ENCODE measurements at regions not wholly inside any gene's neighbourhood (a gene's known extent, or its start where the extent isn't known, plus 50 kb on each side); places are given as distances from the start of the nearest gene placed in this dataset.

- no peak for DNase-seq
- Histone ChIP-seq H3K4me1 (ENCODE audit: insufficient read depth, low read length) (no peaks in the 10 kb centered on the region), H4K5ac (ENCODE audit: insufficient read length, low read depth, low read length) (no peak overlapping the region), H3K14ac (ENCODE audit: insufficient read depth, low read length) (no peak overlapping the region), H3K79me1 (ENCODE audit: insufficient read depth, low read depth, low read length, poor library complexity, severe bottlenecking) (no peaks in the 10 kb centered on the region), H3T11ph (ENCODE audit: low read length) (no peak overlapping the region), H3K4me2 (ENCODE audit: insufficient read depth, insufficient read length, low read length) (no peak overlapping the region), H2BK5ac (ENCODE audit: insufficient read length, low read length) (no peak overlapping the region), H3K9ac (ENCODE audit: extremely low read depth, insufficient read length, low read length) (no peak overlapping the region), H2BK12ac (ENCODE audit: insufficient read length, low read depth, low read length) (no peak overlapping the region), H4K20me1 (ENCODE audit: control insufficient read depth, insufficient read depth, insufficient read length) (no peaks in the 10 kb centered on the region), H2BK20ac (ENCODE audit: low read depth, low read length, poor library complexity, severe bottlenecking) (no peak overlapping the region), H3K27ac (ENCODE audit: insufficient read length, low read depth, low read length) (no peak overlapping the region), H3K27me3 (ENCODE audit: insufficient read depth, low read length) (no peaks in the 10 kb centered on the region), H3K56ac (ENCODE audit: insufficient read length, low read depth, low read length) (no peak overlapping the region), H3K23me2 (ENCODE audit: insufficient read length, low read depth, low read length, poor library complexity, severe bottlenecking) (no peaks in the 10 kb centered on the region), H2AFZ (ENCODE audit: low read length) (no peak overlapping the region), H3K79me2 (ENCODE audit: insufficient read depth, low read length) (no peaks in the 10 kb centered on the region), H2BK15ac (ENCODE audit: low read depth, low read length) (no peak overlapping the region), H3K18ac (ENCODE audit: insufficient read length, low read depth, low read length) (no peak overlapping the region), H2BK120ac (ENCODE audit: low read depth, low read length, poor library complexity, severe bottlenecking) (no peak overlapping the region), H3K4ac (ENCODE audit: low read depth, low read length) (no peak overlapping the region), H3K9me3 (ENCODE audit: control insufficient read depth, low read depth, low read length) (no peaks in the 10 kb centered on the region), H2AK5ac (ENCODE audit: insufficient read length, low read length) (no peak overlapping the region), H4K8ac (replicated peaks; ENCODE audit: insufficient read length, low read depth, low read length) (no peak overlapping the region), H4K91ac (ENCODE audit: insufficient read length, low read depth, low read length) (no peak overlapping the region), H3K23ac (ENCODE audit: insufficient read length, low read depth, low read length) (no peak overlapping the region)
- peaks cover 0 to 2% (median 0%) of the 10 kb centered on the region in 3 experiments; a peak in 1 of 7 replicates for H3K36me3 Mint-ChIP-seq (ENCODE audit: insufficient read depth in 1 of 3, low read depth in 3 of 3)
- no peak for TF ChIP-seq CTCF (conservative IDR thresholded peaks at IDR 0.05)
- H3K9me3 Mint-ChIP-seq = peaks cover 7 to 10% of the 10 kb centered on the region in 2 experiments; a peak in 4 of 5 replicates
- no peak overlapping the region for H3K27ac Mint-ChIP-seq
- peaks cover 9 to 15% of the 10 kb centered on the region in 2 experiments for H3K4me1 Mint-ChIP-seq
- no CpG with 5 or more reads among the region's 6 CpGs for WGBS (ENCODE audit: extremely low coverage, insufficient read length, low lambda C conversion rate)
- no peaks in the 10 kb centered on the region; the same call in 1 of the 2 replicates for H3K27me3 Mint-ChIP-seq (ENCODE audit: low read depth)
- H3K4me3 Mint-ChIP-seq = no peak overlapping the region
These were observed 1013.6 kb downstream of the UQCRFS1 start for GRCh38 chr19:28199323-28199722.
